Heart right ventricle (tissue), 16 donors: ENCODE measurements at regions not wholly inside any gene's neighbourhood (a gene's known extent, or its start where the extent isn't known, plus 50 kb on each side); places are given as distances from the start of the nearest gene placed in this dataset.

Source experiments
- ATAC-seq, 8 donors: fragments of 200-7000 bp; cut with Tn5 transposase; one replicate each; pipeline ENCODE4 v1.9.1; 2020; ENCODE audit warnings: mild to moderate bottlenecking in 8 of 8, moderate library complexity in 8 of 8, moderate number of reproducible peaks in 1 of 8
- DNase-seq, 2 donors: peaks; one replicate each; pipeline ENCODE4 v3.0.0-alpha.2; 2020
- H3K27ac ChIP-seq, 10 donors: fragments of 200-600 bp; sonication (generic) in 2 of 10; one replicate each; pipeline versions ENCODE4 v1.5.0 to v1.8.0; 2020 to 2022; ENCODE audit warnings: mild to moderate bottlenecking in 3 of 10
- H3K27me3 ChIP-seq, 7 donors: fragments of 200-600 bp; one replicate each; pipeline ENCODE4 v1.8.0; 2021 to 2022; ENCODE audit warnings: mild to moderate bottlenecking in 2 of 7
- H3K36me3 ChIP-seq, 9 donors: fragments of 200-600 bp; sonication (generic) in 1 of 9; one replicate each; pipeline versions ENCODE4 v1.5.0 to v1.8.0; 2020 to 2022; ENCODE audit warnings: mild to moderate bottlenecking in 2 of 9
- H3K4me1 ChIP-seq, 9 donors: fragments of 200-600 bp; sonication (generic) in 1 of 9; one replicate each; pipeline versions ENCODE4 v1.5.0 to v1.8.0; 2020 to 2022; ENCODE audit warnings: mild to moderate bottlenecking in 4 of 9
- H3K4me3 ChIP-seq, 10 donors: fragments of 200-600 bp; sonication (generic) in 2 of 10; one replicate each; pipeline versions ENCODE4 v1.5.0 to v1.8.0; 2020 to 2022; ENCODE audit warnings: mild to moderate bottlenecking in 7 of 10, moderate library complexity in 2 of 10
- H3K9me3 ChIP-seq, 11 donors: fragments of 200-600 bp in 10 of 11; sonication (generic) in 2 of 11; one replicate each; pipeline versions ENCODE4 v1.5.0 to v1.8.0; 2013 to 2022; ENCODE audit warnings: mild to moderate bottlenecking in 2 of 11, control low read depth in 1 of 11, moderate library complexity in 1 of 11
- CTCF ChIP-seq, 9 donors: fragments of 200-600 bp; sonication (generic) in 2 of 9; IDR thresholded peaks; one replicate each; pipeline versions ENCODE4 v1.5.0 to v1.8.0; 2021 to 2022; ENCODE audit warnings: antibody characterized with exemption in 9 of 9, mild to moderate bottlenecking in 5 of 9, moderate library complexity in 1 of 9
- WGBS, 2 donors: extraction: QIAGEN DNeasy Blood & Tissue Kit; methylation state at CpG; one replicate each; pipeline ENCODE4 v1.1.7; 2013; ENCODE audit warnings: inconsistent platforms in 1 of 2; 5-methylcytosine and 5-hydroxymethylcytosine counted together
- intact Hi-C, 10 donors: fragments of 100-400 bp; cut with DNase I; formaldehyde crosslinking; loops; one replicate each; pipeline versions ENCODE4 v1.11.1 to v1.14.2; 2022
- donor health status: Arrhythmogenic right ventricular cardiomyopathy.
- donor health status: ischemic (EF 13 %, LVEDD 7.1; RV severe dilation, severe dysfunction).
- donor health status: healthy with polysubstance abuse.
- donor health status: DM: no; HTN: yes; CAD: no.
- donor health status: DM: no; HTN: no; CAD: no.
- donor health status: ischemic (EF 25% LVEDD 6.9; RV normal size, moderate dysfunction).
- donor health status: ischemic (EF 25% LVEDD 5.7; RV mildly dilated, moderate dysfunction).
- donor health status: healthy.
- donor health status: DM: yes; HTN: yes; CAD: no.
- donor health status: Ischemic cardiomyopathy.
- donor health status: ischemic (EF 35%, LVEDD 5.7; RV mildly dilated, moderate dysfunction).
- donor health status: nonischemic (EF 11% LVEDD 7.7; RV severe dilation, severe dysfunction).
- donor health status: DM: yes; HTN: yes; CAD: no.
- donor health status: PGD.
- donor health status: ischemic (EF 29% LVEDD 5.4; RV normal size, mild dysfunction).
- donor health status: nonischemic (EF 23%, LVEDD 6.1; RV moderate dilation, normal function).

- Histone ChIP-seq H3K9me3 (peaks cover 0 to 12% (median 2%) of the 10 kb centered on the region in 11 donors), H3K4me1 (peaks cover 4 to 44% (median 34%) of the 10 kb centered on the region in 9 donors), H3K27me3 (peaks cover 0 to 10% (median 0%) of the 10 kb centered on the region in 7 donors), H3K27ac (peak overlapping the region in 6 of 10 donors; percentile 36 to 67 (median 52)), H3K36me3 (no peaks in the 10 kb centered on the region), H3K4me3 (no peak overlapping the region)
- ATAC-seq (peak in 1 of 8 donors; percentile 2), DNase-seq (no peak)
- TF ChIP-seq CTCF (IDR thresholded peaks at IDR 0.05) = no peak
- 45 to 51% methylated on average over 6 of the region's 6 CpGs for WGBS, 2 donors
- intact Hi-C loops = loop anchor here in 2 of 10 donors (5.0 kb wide), 1 partner anchor 44 kb away; no protein-coding TSS in a partner anchor
Observed at GRCh38 chr1:93750955-93751354, 69.3 kb upstream of the BCAR3 start.

- no peaks in the 10 kb centered on the region for H3K36me3 ChIP-seq
- WGBS, 2 donors = 59 to 69% methylated on average over 2 of the region's 2 CpGs
- peak in 6 of 9 donors; percentile 7 to 39 (median 23) for TF ChIP-seq CTCF (IDR thresholded peaks at IDR 0.05)
- no peak overlapping the region for H3K27ac ChIP-seq
- H3K4me1 ChIP-seq = peaks cover 4 to 44% (median 34%) of the 10 kb centered on the region in 9 donors
- H3K4me3 ChIP-seq = no peak overlapping the region
- peaks cover 0 to 13% (median 0%) of the 10 kb centered on the region in 7 donors for H3K27me3 ChIP-seq
- no peak for DNase-seq
- no peak for ATAC-seq
- peaks cover 0 to 12% (median 2%) of the 10 kb centered on the region in 11 donors for H3K9me3 ChIP-seq
- intact Hi-C loops = loop anchor here in 2 of 10 donors (5.0 kb wide), 1 partner anchor 43 kb away; no protein-coding TSS in a partner anchor
Observed at GRCh38 chr1:93749894-93750301, 68.3 kb upstream of the BCAR3 start.

GRCh38 chr1:93749487-93749886, 67.8 kb upstream of the BCAR3 start:
- 84 to 92% methylated on average over 6 of the region's 6 CpGs for WGBS, 2 donors
- Histone ChIP-seq H3K36me3 (no peaks in the 10 kb centered on the region), H3K9me3 (peaks cover 0 to 12% (median 2%) of the 10 kb centered on the region in 11 donors), H3K4me3 (no peak overlapping the region), H3K4me1 (peaks cover 4 to 43% (median 33%) of the 10 kb centered on the region in 9 donors), H3K27me3 (peaks cover 0 to 15% (median 0%) of the 10 kb centered on the region in 7 donors), H3K27ac (no peak overlapping the region)
- no peak for DNase-seq
- ATAC-seq = no peak
- no peak for TF ChIP-seq CTCF (IDR thresholded peaks at IDR 0.05)
- intact Hi-C loops = no loop called here

GRCh38 chr1:93746021-93746812, 64.6 kb upstream of the BCAR3 start:
- TF ChIP-seq CTCF (IDR thresholded peaks at IDR 0.05) = no peak
- peaks cover 0 to 12% (median 2%) of the 10 kb centered on the region in 11 donors for H3K9me3 ChIP-seq
- DNase-seq (no peak), ATAC-seq (no peak)
- H3K36me3 ChIP-seq = no peaks in the 10 kb centered on the region
- H3K27me3 ChIP-seq = peaks cover 0 to 15% (median 0%) of the 10 kb centered on the region in 7 donors
- H3K4me3 ChIP-seq = no peak overlapping the region
- H3K27ac ChIP-seq = no peak overlapping the region
- 83 to 85% methylated on average over 6 of the region's 6 CpGs for WGBS, 2 donors
- intact Hi-C loops = no loop called here
- peaks cover 0 to 20% (median 17%) of the 10 kb centered on the region in 9 donors for H3K4me1 ChIP-seq
